Epithelial cell of proximal tubule (primary cell): ENCODE measurements at regions not wholly inside any gene's neighbourhood (a gene's known extent, or its start where the extent isn't known, plus 50 kb on each side); places are given as distances from the start of the nearest gene placed in this dataset.

ENCODE experiments used
- DNase-seq: peaks from one replicate; pipeline ENCODE4 v3.0.0-alpha.2; 2011; ENCODE audit warnings: low read depth
- H3K4me3 ChIP-seq: 2 replicates; pipeline ENCODE4 v1.5.1; 2011; ENCODE audit warnings: low read depth, mild to moderate bottlenecking, low read length
- TF ChIP-seq, protein P1 (sequence below): conservative IDR thresholded peaks from 2 replicates; pipeline ENCODE4 v1.5.1; 2012; ENCODE audit warnings: low read depth, mild to moderate bottlenecking, low read length

DNA sequence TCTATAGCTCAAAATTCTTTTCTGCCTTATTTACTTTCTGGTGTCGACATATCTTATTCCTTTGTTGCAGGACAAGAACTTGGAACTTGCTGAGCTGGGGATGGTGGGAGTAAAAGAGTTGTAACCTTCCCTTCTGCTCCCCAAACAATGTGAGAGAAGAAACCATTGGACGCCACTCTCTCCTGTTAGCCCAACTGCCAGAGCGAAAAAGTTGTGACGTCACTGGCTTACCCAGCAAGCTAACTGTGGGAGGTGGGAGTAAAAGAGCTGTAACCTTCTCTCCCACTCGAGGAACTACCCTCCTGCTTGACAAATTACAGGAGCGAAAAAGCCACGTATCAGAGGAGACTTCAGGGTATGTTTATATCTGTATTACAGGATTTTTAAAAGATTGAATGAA is 90.0 kb upstream of the PCDH10 start:
- DNase-seq: no peak
- TF ChIP-seq, protein P1, sequence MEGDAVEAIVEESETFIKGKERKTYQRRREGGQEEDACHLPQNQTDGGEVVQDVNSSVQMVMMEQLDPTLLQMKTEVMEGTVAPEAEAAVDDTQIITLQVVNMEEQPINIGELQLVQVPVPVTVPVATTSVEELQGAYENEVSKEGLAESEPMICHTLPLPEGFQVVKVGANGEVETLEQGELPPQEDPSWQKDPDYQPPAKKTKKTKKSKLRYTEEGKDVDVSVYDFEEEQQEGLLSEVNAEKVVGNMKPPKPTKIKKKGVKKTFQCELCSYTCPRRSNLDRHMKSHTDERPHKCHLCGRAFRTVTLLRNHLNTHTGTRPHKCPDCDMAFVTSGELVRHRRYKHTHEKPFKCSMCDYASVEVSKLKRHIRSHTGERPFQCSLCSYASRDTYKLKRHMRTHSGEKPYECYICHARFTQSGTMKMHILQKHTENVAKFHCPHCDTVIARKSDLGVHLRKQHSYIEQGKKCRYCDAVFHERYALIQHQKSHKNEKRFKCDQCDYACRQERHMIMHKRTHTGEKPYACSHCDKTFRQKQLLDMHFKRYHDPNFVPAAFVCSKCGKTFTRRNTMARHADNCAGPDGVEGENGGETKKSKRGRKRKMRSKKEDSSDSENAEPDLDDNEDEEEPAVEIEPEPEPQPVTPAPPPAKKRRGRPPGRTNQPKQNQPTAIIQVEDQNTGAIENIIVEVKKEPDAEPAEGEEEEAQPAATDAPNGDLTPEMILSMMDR: no peak

DNA sequence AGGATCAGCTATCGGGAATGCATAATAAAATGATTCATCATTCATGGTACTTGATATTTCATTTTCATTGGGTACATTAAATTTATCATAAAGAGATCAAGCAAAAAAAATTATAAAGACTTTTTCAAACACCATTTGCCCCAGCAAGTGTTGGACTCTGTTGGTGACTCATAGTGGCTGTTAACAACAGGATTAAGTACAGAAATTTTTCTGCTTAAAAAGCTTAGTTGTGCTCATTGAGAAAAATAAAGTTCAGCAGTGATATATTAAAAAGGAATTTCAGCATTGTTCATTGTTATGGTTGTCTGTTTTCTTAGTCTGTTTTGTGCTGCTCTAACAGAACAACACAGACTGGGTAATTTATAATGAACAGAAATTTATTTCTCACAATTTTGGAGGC is 86.2 kb upstream of the PCDH10 start:
- H3K4me3 ChIP-seq: no peak overlapping the region
- TF ChIP-seq, protein P1: no peak
- DNase-seq: no peak

More for the DNA sequence above, 90.0 kb upstream of the PCDH10 start:
- no peak overlapping the region for H3K4me3 ChIP-seq

DNA sequence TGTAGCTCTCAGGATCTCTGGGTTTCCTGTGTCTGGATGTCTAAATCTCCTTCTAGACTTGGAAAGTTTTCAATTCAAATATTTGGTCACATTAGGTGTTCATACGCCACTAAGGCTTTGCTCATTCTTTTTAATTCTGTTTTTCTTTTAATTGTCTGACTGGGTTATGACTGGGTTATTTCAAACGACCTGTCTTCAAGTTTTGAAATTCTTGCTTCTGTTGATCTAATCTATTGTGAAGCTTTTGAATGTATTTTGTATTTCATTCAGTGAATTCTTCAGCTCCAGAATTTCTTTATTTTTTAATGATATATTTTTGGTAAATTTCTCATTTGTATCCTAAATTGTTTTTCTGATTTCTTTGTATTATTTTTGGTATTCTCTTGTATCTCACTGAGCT is 81.0 kb upstream of the PCDH10 start:
- no peak for DNase-seq
- TF ChIP-seq, protein P1: no peak
- H3K4me3 ChIP-seq: no peak overlapping the region

DNA sequence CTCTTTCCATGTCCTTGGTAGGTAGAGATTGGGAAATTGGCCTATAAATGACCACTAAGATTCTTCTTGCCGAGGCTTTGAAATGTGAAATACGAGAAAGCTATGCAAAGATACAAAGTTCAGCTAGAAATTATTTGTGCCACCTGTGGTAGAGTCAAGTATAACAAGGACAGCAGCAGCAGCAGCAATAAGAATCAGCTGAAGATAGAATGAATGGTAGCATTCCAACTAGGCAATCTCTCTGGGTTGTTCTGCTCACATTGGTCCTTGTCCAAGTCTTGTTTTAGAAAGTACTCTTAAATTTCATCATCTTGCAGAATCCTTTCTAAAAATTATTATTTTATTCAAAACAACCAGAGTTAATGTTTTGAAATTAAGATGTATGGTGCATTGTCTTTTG is 67.8 kb upstream of the PCDH10 start:
- no peak overlapping the region for H3K4me3 ChIP-seq
- DNase-seq: no peak
- TF ChIP-seq, protein P1: no peak

DNA sequence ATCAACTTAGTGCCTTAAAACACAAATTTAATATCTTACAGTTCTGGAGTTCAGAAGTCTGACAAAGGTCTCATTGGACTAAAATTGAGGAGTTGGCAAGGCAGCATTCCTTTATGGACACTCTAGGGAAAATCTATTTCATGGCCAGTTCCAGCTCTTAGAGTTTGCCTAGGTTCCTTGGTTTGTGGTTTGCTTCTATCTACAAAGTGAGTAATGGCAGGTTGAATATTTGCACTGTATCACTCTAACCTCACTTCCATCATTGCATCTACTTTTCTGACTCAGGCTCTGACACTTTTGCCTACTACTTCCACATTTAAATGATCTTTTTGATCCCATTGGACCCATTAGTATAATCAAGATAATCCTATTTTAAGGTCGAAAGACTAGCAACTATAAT is 64.7 kb upstream of the PCDH10 start:
- TF ChIP-seq, protein P1: no peak
- DNase-seq: no peak
- H3K4me3 ChIP-seq: no peak overlapping the region

DNA sequence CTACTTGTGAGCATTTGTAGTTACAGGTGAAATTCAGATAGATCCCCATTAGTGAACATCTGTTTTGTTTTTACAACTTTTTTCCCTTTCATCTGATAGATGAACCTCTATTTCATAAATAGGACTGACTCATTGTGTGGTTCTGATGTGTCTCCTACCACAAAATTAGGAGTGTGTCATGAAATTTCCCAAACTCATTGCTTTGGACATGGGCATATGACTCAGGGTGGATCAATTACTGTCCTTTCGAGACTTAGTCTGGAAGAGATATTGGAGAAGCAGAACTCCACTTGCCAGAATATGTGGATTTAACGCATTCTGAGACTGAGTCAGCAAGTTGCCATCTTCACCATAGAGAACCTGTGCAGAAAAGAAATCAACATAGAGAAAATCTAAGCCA is 53.5 kb upstream of the PCDH10 start:
- H3K4me3 ChIP-seq: no peak overlapping the region
- no peak for DNase-seq
- TF ChIP-seq, protein P1: no peak

DNA sequence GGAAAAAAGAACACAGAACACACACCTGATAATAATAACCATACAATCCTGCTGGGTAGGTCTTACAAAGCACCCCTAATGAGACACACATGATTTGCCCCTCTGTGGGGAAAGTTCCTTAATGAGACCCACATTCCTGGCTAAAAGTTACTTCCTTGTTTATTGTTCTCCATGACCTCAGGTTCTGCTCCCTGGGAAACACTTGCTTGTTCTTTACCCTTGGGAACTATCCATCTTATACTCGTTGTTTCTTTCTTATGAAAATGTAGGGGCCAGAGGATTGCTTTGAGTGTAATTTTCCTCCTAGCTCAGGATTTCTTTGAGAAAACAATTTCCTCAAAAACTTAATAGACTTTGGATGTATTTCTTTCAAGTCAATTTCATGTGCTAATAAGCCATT is 52.1 kb upstream of the PCDH10 start:
- H3K4me3 ChIP-seq: no peak overlapping the region
- TF ChIP-seq, protein P1: no peak

More for the DNA sequence above, 52.1 kb upstream of the PCDH10 start:
- no peak for DNase-seq
